ENCODE measurements at regions not wholly inside any gene's neighbourhood (a gene's known extent, or its start where the extent isn't known, plus 50 kb on each side); places are given as distances from the start of the nearest gene placed in this dataset.

DNA sequence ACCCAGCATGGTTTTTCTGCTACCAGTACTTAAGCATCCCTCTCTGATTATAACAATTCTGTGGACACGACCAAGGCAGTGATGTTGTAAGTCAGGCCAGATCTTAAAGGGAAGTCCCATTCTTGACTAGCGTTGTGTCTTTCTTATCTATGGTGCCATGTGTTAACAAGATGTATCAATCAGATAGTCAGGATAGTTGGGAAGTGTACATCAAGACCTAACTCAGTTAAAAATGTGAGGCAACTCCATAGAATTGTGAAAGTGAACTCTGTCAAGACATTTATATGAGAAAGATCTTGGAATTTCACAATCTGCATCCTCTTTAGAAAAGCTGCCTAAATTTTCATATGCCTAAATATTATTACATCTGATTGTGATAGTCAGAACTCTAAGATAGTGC lies 341.7 kb upstream of the SEMA3D start:
- TF ChIP-seq, protein P1, sequence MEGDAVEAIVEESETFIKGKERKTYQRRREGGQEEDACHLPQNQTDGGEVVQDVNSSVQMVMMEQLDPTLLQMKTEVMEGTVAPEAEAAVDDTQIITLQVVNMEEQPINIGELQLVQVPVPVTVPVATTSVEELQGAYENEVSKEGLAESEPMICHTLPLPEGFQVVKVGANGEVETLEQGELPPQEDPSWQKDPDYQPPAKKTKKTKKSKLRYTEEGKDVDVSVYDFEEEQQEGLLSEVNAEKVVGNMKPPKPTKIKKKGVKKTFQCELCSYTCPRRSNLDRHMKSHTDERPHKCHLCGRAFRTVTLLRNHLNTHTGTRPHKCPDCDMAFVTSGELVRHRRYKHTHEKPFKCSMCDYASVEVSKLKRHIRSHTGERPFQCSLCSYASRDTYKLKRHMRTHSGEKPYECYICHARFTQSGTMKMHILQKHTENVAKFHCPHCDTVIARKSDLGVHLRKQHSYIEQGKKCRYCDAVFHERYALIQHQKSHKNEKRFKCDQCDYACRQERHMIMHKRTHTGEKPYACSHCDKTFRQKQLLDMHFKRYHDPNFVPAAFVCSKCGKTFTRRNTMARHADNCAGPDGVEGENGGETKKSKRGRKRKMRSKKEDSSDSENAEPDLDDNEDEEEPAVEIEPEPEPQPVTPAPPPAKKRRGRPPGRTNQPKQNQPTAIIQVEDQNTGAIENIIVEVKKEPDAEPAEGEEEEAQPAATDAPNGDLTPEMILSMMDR (conservative IDR thresholded peaks at IDR 0.05 in 1 of 2, IDR thresholded peaks at IDR 0.05 in 1 of 2; ENCODE audit: low read depth in 1 of 2, low read length in 2 of 2) = no peak
- no peak for TF ChIP-seq EZH2 (IDR thresholded peaks at IDR 0.05; ENCODE audit: low read length, missing control alignments)
